Cerebellar nuclear complex (tissue), 1 donor: ENCODE measurements at regions not wholly inside any gene's neighbourhood (a gene's known extent, or its start where the extent isn't known, plus 50 kb on each side); places are given as distances from the start of the nearest gene placed in this dataset.

Source experiments
- DNase-seq, 2 experiments: peaks; one replicate each; lab custom pipeline; 2025; lab: John Stamatoyannopoulos, UW

- no peak for DNase-seq
These were observed 204.4 kb downstream of the FAM76B start for GRCh38 chr11:95585069-95585751.

GRCh38 chr11:95584589-95584988 is 205.0 kb downstream of the FAM76B start:
- DNase-seq = no peak

- no peak for DNase-seq
These were observed 205.4 kb downstream of the FAM76B start for GRCh38 chr11:95584180-95584579.

GRCh38 chr11:95577716-95578460 is 211.7 kb downstream of the FAM76B start:
- no peak for DNase-seq

GRCh38 chr11:95576146-95576845 is 213.3 kb downstream of the FAM76B start:
- no peak for DNase-seq

GRCh38 chr11:95575517-95575916 is 214.1 kb downstream of the FAM76B start:
- DNase-seq = no peak

- no peak for DNase-seq
These were observed 217.8 kb downstream of the FAM76B start for GRCh38 chr11:95571718-95572260.

- DNase-seq = no peak
These were observed 218.7 kb downstream of the FAM76B start for GRCh38 chr11:95570845-95571244.

- no peak for DNase-seq
These were observed 220.4 kb downstream of the FAM76B start for GRCh38 chr11:95569207-95569606.

GRCh38 chr11:95568281-95568680 is 221.3 kb downstream of the FAM76B start:
- DNase-seq = no peak

GRCh38 chr11:95567685-95568084 is 221.9 kb downstream of the FAM76B start:
- no peak for DNase-seq

- no peak for DNase-seq
These were observed 223.4 kb downstream of the FAM76B start for GRCh38 chr11:95566211-95566610.

- no peak for DNase-seq
These were observed 223.8 kb downstream of the FAM76B start for GRCh38 chr11:95565724-95566141.

GRCh38 chr11:95563859-95564258 is 225.7 kb downstream of the FAM76B start:
- DNase-seq = no peak

- no peak for DNase-seq
These were observed 226.4 kb downstream of the FAM76B start for GRCh38 chr11:95563173-95563572.

- no peak for DNase-seq
These were observed 227.2 kb downstream of the FAM76B start for GRCh38 chr11:95562196-95562921.

GRCh38 chr11:95559899-95560298 is 229.7 kb downstream of the FAM76B start:
- DNase-seq = no peak

- DNase-seq = no peak
These were observed 232.2 kb downstream of the FAM76B start for GRCh38 chr11:95557376-95557775.

GRCh38 chr11:95556342-95557163 is 233.0 kb downstream of the FAM76B start:
- no peak for DNase-seq

- DNase-seq = no peak
These were observed 233.6 kb downstream of the FAM76B start for GRCh38 chr11:95556011-95556341.

- DNase-seq = no peak
These were observed 234.7 kb downstream of the FAM76B start for GRCh38 chr11:95554911-95555310.
